Common myeloid progenitor, CD34-positive (primary cell): ENCODE measurements at regions not wholly inside any gene's neighbourhood (a gene's known extent, or its start where the extent isn't known, plus 50 kb on each side); places are given as distances from the start of the nearest gene placed in this dataset.

ENCODE experiments used
- CTCF ChIA-PET: fragments of 350-600 bp; sonication (Branson Sonifier 250); formaldehyde crosslinking; loops from one replicate; lab custom pipeline; 2021; ENCODE audit warnings: antibody characterized with exemption; lab: Charles Lee
- POLR2A ChIA-PET: fragments of 350-600 bp; sonication (Branson Sonifier 250); formaldehyde crosslinking; loops from one replicate; lab custom pipeline; 2021; ENCODE audit warnings: antibody characterized with exemption; lab: Charles Lee
- DNase-seq, 3 donors: peaks; one replicate each; pipeline versions ENCODE4 v3.0.0 to v3.0.0-alpha.2; 2013
- H3K27ac ChIP-seq, 2 experiments: 1 replicate in 1 of 2; 2 replicates in 1 of 2; pipeline ENCODE4 v1.7.0; 2013; ENCODE audit warnings: inconsistent platforms in 2 of 2, low read length in 2 of 2, mild to moderate bottlenecking in 2 of 2, low read depth in 1 of 2, moderate library complexity in 1 of 2; ENCODE audit not compliant: severe bottlenecking in 2 of 2, insufficient read depth in 1 of 2, poor library complexity in 1 of 2
- H3K27me3 ChIP-seq, 5 experiments: replicated peaks in 2 of 5; 1 replicate in 3 of 5; 2 replicates in 2 of 5; pipeline versions ENCODE4 v1.6.1 to v1.7.0; 2013; ENCODE audit warnings: low read length in 4 of 5, mild to moderate bottlenecking in 2 of 5, moderate library complexity in 2 of 5, inconsistent platforms in 1 of 5; ENCODE audit not compliant: insufficient read depth in 5 of 5, control insufficient read depth in 4 of 5
- H3K36me3 ChIP-seq, 4 experiments: 1 replicate in 2 of 4; 2 replicates in 2 of 4; pipeline versions ENCODE4 v1.6.1 to v1.7.0; 2013; ENCODE audit warnings: low read length in 3 of 4, control low read depth in 1 of 4, mild to moderate bottlenecking in 1 of 4; ENCODE audit not compliant: control insufficient read depth in 4 of 4, insufficient read depth in 4 of 4
- H3K4me1 ChIP-seq, 4 experiments: 1 replicate in 3 of 4; 2 replicates in 1 of 4; pipeline versions ENCODE4 v1.6.1 to v1.7.1; 2013; ENCODE audit warnings: low read length in 3 of 4, mild to moderate bottlenecking in 3 of 4, control low read depth in 1 of 4, inconsistent platforms in 1 of 4, moderate library complexity in 1 of 4; ENCODE audit not compliant: control insufficient read depth in 4 of 4, insufficient read depth in 4 of 4; ENCODE audit errors: control extremely low read depth in 1 of 4
- H3K4me3 ChIP-seq, 7 experiments: 1 replicate in 4 of 7; 2 replicates in 3 of 7; pipeline versions ENCODE4 v1.5.1 to v1.7.0; 2013; ENCODE audit warnings: mild to moderate bottlenecking in 7 of 7, low read length in 6 of 7, moderate library complexity in 6 of 7, inconsistent platforms in 2 of 7, low read depth in 2 of 7, control low read depth in 1 of 7; ENCODE audit not compliant: insufficient read depth in 4 of 7, control insufficient read depth in 1 of 7; ENCODE audit errors: extremely low read depth in 1 of 7
- H3K9me3 ChIP-seq, 5 experiments: 1 replicate in 4 of 5; 2 replicates in 1 of 5; pipeline versions ENCODE4 v1.6.1 to v1.7.1; 2013; ENCODE audit warnings: low read length in 4 of 5, mild to moderate bottlenecking in 2 of 5, inconsistent platforms in 1 of 5, low read depth in 1 of 5, moderate library complexity in 1 of 5; ENCODE audit not compliant: control insufficient read depth in 4 of 5, insufficient read depth in 2 of 5; ENCODE audit errors: control extremely low read depth in 1 of 5
- WGBS: methylation state at CpG from one replicate; pipeline ENCODE4 v1.1.5; 2013; ENCODE audit not compliant: insufficient coverage; 5-methylcytosine and 5-hydroxymethylcytosine counted together

- Histone ChIP-seq H3K27me3 (no peaks in the 10 kb centered on the region), H3K27ac (no peak overlapping the region), H3K36me3 (no peaks in the 10 kb centered on the region), H3K9me3 (no peaks in the 10 kb centered on the region), H3K4me3 (no peak overlapping the region), H3K4me1 (no peaks in the 10 kb centered on the region)
- 100% methylated on average over 1 of the region's 2 CpGs for WGBS
- CTCF ChIA-PET, result no interaction called here
- no peak for DNase-seq
- POLR2A ChIA-PET, result no interaction called here
Observed at GRCh38 chr2:41626936-41627335, 420.9 kb upstream of the PKDCC start.

GRCh38 chr2:41634686-41635085, 413.1 kb upstream of the PKDCC start:
- no peaks in the 10 kb centered on the region for H3K36me3 ChIP-seq
- no peaks in the 10 kb centered on the region for H3K4me1 ChIP-seq
- H3K27ac ChIP-seq, result no peak overlapping the region
- no peak for DNase-seq
- ChIA-PET CTCF (no interaction called here), POLR2A (no interaction called here)
- 100% methylated on average over 1 of the region's 2 CpGs for WGBS
- peaks cover 0 to 5% (median 0%) of the 10 kb centered on the region in 5 experiments for H3K9me3 ChIP-seq
- H3K4me3 ChIP-seq, result no peak overlapping the region
- H3K27me3 ChIP-seq, result no peaks in the 10 kb centered on the region

GRCh38 chr2:41644936-41645335, 402.9 kb upstream of the PKDCC start:
- POLR2A ChIA-PET, result no interaction called here
- H3K4me3 ChIP-seq, result no peak overlapping the region

GRCh38 chr2:41647468-41648050, 400.3 kb upstream of the PKDCC start:
- Histone ChIP-seq H3K4me1 (no peaks in the 10 kb centered on the region), H3K36me3 (no peaks in the 10 kb centered on the region), H3K4me3 (no peak overlapping the region), H3K9me3 (no peaks in the 10 kb centered on the region), H3K27ac (no peak overlapping the region), H3K27me3 (no peaks in the 10 kb centered on the region)
- ChIA-PET CTCF (no interaction called here), POLR2A (no interaction called here)
- no peak for DNase-seq
- WGBS, result no CpG with 5 or more reads among the region's 1 CpG

More at GRCh38 chr2:41644936-41645335, 402.9 kb upstream of the PKDCC start:
- peak in 1 of 3 donors; percentile 57 for DNase-seq
- CTCF ChIA-PET, result no interaction called here
- no peaks in the 10 kb centered on the region for H3K36me3 ChIP-seq
- WGBS, result no CpG with 5 or more reads among the region's 2 CpGs
- H3K9me3 ChIP-seq, result peaks cover 0 to 2% (median 0%) of the 10 kb centered on the region in 5 experiments
- no peak overlapping the region for H3K27ac ChIP-seq
- H3K4me1 ChIP-seq, result no peaks in the 10 kb centered on the region
- no peaks in the 10 kb centered on the region for H3K27me3 ChIP-seq

- no peak overlapping the region for H3K27ac ChIP-seq
- H3K36me3 ChIP-seq, result no peaks in the 10 kb centered on the region
- ChIA-PET POLR2A (no interaction called here), CTCF (no interaction called here)
- no peaks in the 10 kb centered on the region for H3K4me1 ChIP-seq
- no peak overlapping the region for H3K4me3 ChIP-seq
- no peaks in the 10 kb centered on the region for H3K9me3 ChIP-seq
- DNase-seq, result no peak
- H3K27me3 ChIP-seq, result no peaks in the 10 kb centered on the region
Observed at GRCh38 chr2:41657226-41657625, 390.6 kb upstream of the PKDCC start.

- CTCF ChIA-PET, result no interaction called here
- Histone ChIP-seq H3K36me3 (no peaks in the 10 kb centered on the region), H3K4me1 (no peaks in the 10 kb centered on the region), H3K9me3 (no peaks in the 10 kb centered on the region), H3K27me3 (no peaks in the 10 kb centered on the region), H3K27ac (no peak overlapping the region), H3K4me3 (no peak overlapping the region)
- POLR2A ChIA-PET, result no interaction called here
- no peak for DNase-seq
Observed at GRCh38 chr2:41659758-41660157, 388.1 kb upstream of the PKDCC start.

GRCh38 chr2:41662461-41662860, 385.4 kb upstream of the PKDCC start:
- H3K9me3 ChIP-seq, result no peaks in the 10 kb centered on the region
- POLR2A ChIA-PET, result no interaction called here
- no peak overlapping the region for H3K4me3 ChIP-seq
- CTCF ChIA-PET, result no interaction called here
- H3K36me3 ChIP-seq, result no peaks in the 10 kb centered on the region
- H3K4me1 ChIP-seq, result no peaks in the 10 kb centered on the region
- H3K27me3 ChIP-seq, result no peaks in the 10 kb centered on the region
- no peak overlapping the region for H3K27ac ChIP-seq
- no peak for DNase-seq
